Nephron (organoid): ENCODE measurements at regions not wholly inside any gene's neighbourhood (a gene's known extent, or its start where the extent isn't known, plus 50 kb on each side); places are given as distances from the start of the nearest gene placed in this dataset.

ENCODE experiments used
- H3K27ac Mint-ChIP-seq, 3 experiments: 2 replicates each; pipeline ENCODE4 v1.8.0; 2020; ENCODE audit warnings: mixed read lengths in 3 of 3, mild to moderate bottlenecking in 2 of 3, moderate library complexity in 1 of 3
- H3K27me3 Mint-ChIP-seq: 2 replicates; pipeline ENCODE4 v1.8.0; 2021; ENCODE audit warnings: low read depth, mild to moderate bottlenecking, moderate library complexity, mixed read lengths
- H3K36me3 Mint-ChIP-seq: 2 replicates; pipeline ENCODE4 v1.8.0; 2020; ENCODE audit warnings: low read depth, mixed read lengths
- H3K4me1 Mint-ChIP-seq: 2 replicates; pipeline ENCODE4 v1.8.0; 2020; ENCODE audit warnings: mixed read lengths
- H3K4me3 Mint-ChIP-seq, 3 experiments: 2 replicates each; pipeline ENCODE4 v1.8.0; 2020; ENCODE audit warnings: mild to moderate bottlenecking in 3 of 3, mixed read lengths in 3 of 3, moderate library complexity in 2 of 3
- H3K9me3 Mint-ChIP-seq: 2 replicates; pipeline ENCODE4 v1.8.0; 2020; ENCODE audit warnings: mixed read lengths
- TF ChIP-seq, protein P1 (sequence below), 3 experiments: fragments of 200-600 bp; sonication (generic); IDR thresholded peaks; one replicate each; pipeline ENCODE4 v1.5.0; 2021; ENCODE audit warnings: antibody characterized with exemption in 3 of 3; ENCODE audit not compliant: unreplicated experiment in 3 of 3

DNA sequence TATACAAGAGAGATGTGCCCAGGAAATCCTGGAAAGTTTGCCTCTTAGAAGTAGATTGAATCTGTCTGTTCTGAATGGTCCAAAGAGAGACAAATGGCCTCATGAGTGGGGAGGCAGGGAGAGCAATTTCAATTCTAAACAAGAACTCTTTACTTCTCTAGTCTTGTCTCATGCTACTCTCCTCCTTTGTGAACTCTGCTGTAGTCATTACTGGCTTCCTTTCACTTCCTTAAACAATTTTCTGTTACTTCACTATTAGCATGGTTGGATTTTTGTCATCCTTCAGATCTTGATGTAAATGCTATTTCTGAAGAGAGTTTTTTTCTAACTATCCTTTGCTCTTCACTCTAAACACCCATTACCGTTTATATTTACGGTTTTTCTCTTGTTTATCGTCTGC lies 54.0 kb upstream of the GRIN3A start:
- H3K4me1 Mint-ChIP-seq: peaks cover 5% of the 10 kb centered on the region
- no peaks in the 10 kb centered on the region for H3K27me3 Mint-ChIP-seq
- H3K27ac Mint-ChIP-seq: no peak overlapping the region
- no peaks in the 10 kb centered on the region for H3K9me3 Mint-ChIP-seq
- TF ChIP-seq, protein P1, sequence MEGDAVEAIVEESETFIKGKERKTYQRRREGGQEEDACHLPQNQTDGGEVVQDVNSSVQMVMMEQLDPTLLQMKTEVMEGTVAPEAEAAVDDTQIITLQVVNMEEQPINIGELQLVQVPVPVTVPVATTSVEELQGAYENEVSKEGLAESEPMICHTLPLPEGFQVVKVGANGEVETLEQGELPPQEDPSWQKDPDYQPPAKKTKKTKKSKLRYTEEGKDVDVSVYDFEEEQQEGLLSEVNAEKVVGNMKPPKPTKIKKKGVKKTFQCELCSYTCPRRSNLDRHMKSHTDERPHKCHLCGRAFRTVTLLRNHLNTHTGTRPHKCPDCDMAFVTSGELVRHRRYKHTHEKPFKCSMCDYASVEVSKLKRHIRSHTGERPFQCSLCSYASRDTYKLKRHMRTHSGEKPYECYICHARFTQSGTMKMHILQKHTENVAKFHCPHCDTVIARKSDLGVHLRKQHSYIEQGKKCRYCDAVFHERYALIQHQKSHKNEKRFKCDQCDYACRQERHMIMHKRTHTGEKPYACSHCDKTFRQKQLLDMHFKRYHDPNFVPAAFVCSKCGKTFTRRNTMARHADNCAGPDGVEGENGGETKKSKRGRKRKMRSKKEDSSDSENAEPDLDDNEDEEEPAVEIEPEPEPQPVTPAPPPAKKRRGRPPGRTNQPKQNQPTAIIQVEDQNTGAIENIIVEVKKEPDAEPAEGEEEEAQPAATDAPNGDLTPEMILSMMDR (IDR thresholded peaks at IDR 0.05; ENCODE audit: unreplicated experiment in 3 of 3): no peak
- no peaks in the 10 kb centered on the region for H3K36me3 Mint-ChIP-seq
- H3K4me3 Mint-ChIP-seq: no peak overlapping the region

DNA sequence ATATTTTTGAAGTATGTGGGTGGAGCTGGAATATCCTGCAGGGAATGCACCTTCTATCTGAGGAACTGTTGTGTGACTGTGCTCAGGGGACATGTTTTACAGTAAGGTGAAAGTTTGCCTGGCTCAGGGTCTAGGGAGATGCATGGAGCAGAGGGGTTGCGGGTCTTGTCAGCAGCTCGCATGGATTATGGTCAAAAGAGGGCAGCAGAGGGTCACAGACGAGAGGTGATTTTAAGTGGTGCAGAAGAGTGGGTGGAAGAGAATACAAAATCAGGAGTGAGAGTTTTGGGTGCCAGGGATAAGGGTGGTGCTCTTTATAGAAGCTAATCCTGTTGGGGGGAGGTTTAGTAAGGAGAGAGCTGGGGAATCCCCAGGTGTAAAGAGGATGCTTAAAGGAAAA lies 53.5 kb upstream of the GRIN3A start:
- H3K27me3 Mint-ChIP-seq: no peaks in the 10 kb centered on the region
- no peak overlapping the region for H3K27ac Mint-ChIP-seq
- no peaks in the 10 kb centered on the region for H3K36me3 Mint-ChIP-seq
- TF ChIP-seq, protein P1 (IDR thresholded peaks at IDR 0.05; ENCODE audit: unreplicated experiment in 3 of 3): peak; percentile 53 to 72 (median 57)
- peaks cover 5% of the 10 kb centered on the region for H3K4me1 Mint-ChIP-seq
- no peaks in the 10 kb centered on the region for H3K9me3 Mint-ChIP-seq
- H3K4me3 Mint-ChIP-seq: no peak overlapping the region

DNA sequence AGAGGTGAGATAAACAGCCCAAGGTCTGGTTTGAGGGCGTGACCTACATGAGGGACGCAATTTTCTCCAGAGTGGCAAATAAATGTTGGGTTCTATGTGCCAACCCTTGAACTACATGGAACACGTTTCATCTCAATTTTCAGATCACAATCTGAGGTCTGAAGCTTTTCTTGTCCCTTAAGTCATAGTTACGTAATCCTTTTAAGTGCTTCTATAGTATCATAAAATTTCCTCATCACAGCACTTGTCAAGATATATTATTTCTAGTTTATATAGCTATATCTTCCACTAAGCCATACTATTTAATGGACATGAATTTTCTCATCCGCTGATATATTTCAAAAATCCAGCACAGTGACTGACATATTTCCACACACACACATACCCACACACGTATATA lies 53.1 kb upstream of the GRIN3A start:
- Mint-ChIP-seq H3K27me3 (no peaks in the 10 kb centered on the region), H3K36me3 (no peaks in the 10 kb centered on the region), H3K4me3 (no peak overlapping the region), H3K4me1 (peaks cover 5% of the 10 kb centered on the region), H3K27ac (no peak overlapping the region), H3K9me3 (no peaks in the 10 kb centered on the region)
- TF ChIP-seq, protein P1 (IDR thresholded peaks at IDR 0.05; ENCODE audit: unreplicated experiment in 3 of 3): no peak
